GM18505 (cell line): ENCODE measurements at regions not wholly inside any gene's neighbourhood (a gene's known extent, or its start where the extent isn't known, plus 50 kb on each side); places are given as distances from the start of the nearest gene placed in this dataset.

Experiments
- ATAC-seq: cut with Tn5 transposase; IDR thresholded peaks from one replicate; pipeline ENCODE4 v1.9.1; 2021; ENCODE audit not compliant: unreplicated experiment
- POLR2A ChIP-seq: IDR thresholded peaks from 4 replicates; pipeline ENCODE4 v1.6.1; 2011; ENCODE audit warnings: borderline replicate concordance; ENCODE audit not compliant: insufficient read depth, insufficient read length; ENCODE audit errors: extremely low read depth

DNA sequence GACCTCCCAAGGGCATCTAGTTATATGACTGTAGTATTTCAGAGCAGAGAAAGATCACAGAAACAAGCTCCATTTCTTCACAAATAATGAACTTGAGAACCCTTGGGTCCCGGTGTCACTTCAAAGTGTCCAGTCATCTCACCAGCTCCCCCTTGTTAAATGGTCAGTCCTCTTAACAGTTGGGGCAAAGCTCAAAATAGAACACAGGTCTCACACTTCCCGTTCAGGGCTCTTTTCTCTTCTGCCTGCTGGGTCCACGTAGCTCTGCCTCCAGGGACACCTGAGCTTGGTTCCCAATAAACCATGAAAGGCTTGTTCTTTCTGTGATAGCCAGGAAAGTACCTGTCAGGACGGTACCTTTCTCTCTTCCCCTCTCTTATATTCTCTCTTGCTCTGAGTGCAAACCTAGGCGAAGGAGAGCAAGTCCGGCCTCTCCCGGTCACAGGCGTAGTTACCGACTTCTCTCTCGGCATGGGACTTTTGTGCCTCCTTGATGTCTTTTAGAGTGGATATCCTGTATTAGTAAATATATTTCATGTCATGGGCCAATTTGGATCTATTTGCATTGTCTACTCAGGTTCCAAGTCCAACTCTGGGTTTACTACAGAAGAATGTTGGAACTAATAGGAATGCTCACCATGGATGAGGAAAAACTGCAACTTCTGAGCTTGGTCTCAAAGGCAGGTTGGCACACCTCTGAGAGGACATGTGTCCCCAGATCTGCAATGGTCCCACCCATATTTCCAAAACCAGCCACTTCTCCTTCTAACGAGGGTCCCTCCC lies 118.8 kb upstream of the PARP11 start:
- TF ChIP-seq POLR2A: no peak
- ATAC-seq: no peak

- no peak for ATAC-seq
- no peak for TF ChIP-seq POLR2A
Measured at GRCh38 chr12:3990501-3991280, 117.5 kb upstream of the PARP11 start.

GRCh38 chr12:3989218-3989550 lies 116.0 kb upstream of the PARP11 start:
- no peak for TF ChIP-seq POLR2A
- ATAC-seq: no peak

DNA sequence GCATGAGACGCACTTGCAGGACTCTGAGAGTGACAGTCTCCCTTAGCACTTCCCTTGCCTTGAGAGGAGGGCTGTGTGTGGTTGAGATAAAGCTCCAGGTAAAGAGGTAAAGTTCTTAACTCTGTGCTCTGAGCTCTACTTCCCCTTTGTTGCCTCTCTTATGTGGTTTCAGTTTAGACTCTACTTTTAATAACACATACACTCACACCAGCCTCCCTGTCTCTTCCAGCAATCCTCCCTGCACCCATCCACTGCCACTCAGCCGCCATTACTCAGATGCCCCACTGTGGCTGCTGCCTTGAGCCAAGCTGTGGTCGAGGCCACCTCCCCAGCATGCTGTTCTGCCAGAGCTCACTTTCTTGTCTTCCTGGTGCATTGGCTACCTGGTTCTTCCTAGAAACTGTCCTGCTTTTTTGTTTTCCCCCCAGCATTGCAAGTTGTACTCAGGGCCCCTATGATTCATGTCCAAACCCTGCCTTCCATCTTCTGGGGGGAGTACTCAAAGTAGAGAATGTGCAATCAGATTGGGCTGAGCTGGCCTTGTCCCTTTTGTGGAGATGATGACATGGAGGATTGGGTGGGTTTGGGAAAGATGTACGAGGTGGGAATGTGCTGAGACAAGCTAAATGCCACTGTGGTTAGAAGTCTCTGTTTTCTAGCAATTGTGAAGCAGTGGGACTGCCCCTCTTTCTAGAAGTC lies 115.5 kb upstream of the PARP11 start:
- no peak for ATAC-seq

GRCh38 chr12:3987571-3987970 lies 114.4 kb upstream of the PARP11 start:
- no peak for TF ChIP-seq POLR2A
- no peak for ATAC-seq

More for the DNA sequence above, 115.5 kb upstream of the PARP11 start:
- TF ChIP-seq POLR2A: no peak

DNA sequence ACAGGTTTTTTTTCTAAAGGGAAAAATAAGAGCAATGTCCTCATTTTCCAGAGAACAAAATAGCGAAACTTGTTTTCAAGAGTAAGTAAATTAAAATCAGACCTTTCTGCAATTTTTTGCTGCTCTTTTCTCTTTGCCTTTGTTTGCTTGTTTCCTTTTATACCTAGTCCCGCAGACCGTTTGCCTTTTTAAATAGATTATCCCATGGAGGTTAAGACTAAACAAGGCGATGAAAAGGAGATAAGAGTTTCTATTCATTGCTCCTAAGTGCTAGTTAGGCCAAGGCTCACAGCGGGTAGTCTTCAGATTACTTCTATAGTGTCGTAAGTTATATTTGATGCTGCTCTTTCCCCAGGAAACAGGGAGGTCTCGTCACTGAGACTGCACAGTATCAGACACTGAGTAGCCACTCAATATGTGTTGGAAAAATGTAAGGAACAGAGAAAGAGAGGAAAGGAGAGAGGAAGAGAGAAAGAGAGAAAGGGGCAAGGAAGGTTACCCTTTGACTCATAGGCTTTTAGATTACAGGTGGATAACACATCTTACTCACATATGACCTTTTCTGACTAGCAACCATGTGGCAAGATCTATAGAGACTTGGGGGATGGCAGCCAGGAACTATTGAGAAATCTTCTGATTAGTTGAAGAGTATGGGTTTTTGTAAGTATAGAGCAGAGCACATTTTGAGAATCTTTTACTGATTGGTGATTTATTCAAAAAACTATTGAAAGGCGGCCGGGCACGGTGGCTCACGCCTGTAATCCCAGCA lies 107.5 kb upstream of the PARP11 start:
- ATAC-seq: no peak
- no peak for TF ChIP-seq POLR2A

GRCh38 chr12:3977621-3978020 lies 104.4 kb upstream of the PARP11 start:
- no peak for ATAC-seq
- TF ChIP-seq POLR2A: no peak

GRCh38 chr12:3976351-3976938 lies 103.2 kb upstream of the PARP11 start:
- TF ChIP-seq POLR2A: no peak
- no peak for ATAC-seq

DNA sequence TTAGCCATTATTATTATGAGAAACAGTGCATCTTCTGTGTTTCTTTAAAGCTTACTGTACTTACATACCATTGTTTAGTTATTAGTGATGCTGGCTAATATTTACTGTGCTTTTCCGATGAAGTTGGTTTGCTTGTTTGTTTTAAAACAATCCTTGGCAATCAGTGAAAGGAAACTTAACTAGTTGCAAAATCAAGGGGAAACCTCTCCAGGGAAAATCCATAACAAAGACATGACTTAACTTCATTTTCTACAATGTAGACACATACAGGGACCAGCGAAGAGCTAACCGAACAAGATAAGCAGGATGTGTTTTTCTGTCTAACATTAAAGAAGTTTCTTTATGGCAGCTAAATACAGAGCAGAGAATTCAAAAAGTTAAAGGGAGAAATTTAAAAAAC lies 102.5 kb upstream of the PARP11 start:
- no peak for ATAC-seq

GRCh38 chr12:3974883-3975282 lies 101.7 kb upstream of the PARP11 start:
- no peak for ATAC-seq
- TF ChIP-seq POLR2A: no peak

More for the DNA sequence above, 102.5 kb upstream of the PARP11 start:
- no peak for TF ChIP-seq POLR2A

DNA sequence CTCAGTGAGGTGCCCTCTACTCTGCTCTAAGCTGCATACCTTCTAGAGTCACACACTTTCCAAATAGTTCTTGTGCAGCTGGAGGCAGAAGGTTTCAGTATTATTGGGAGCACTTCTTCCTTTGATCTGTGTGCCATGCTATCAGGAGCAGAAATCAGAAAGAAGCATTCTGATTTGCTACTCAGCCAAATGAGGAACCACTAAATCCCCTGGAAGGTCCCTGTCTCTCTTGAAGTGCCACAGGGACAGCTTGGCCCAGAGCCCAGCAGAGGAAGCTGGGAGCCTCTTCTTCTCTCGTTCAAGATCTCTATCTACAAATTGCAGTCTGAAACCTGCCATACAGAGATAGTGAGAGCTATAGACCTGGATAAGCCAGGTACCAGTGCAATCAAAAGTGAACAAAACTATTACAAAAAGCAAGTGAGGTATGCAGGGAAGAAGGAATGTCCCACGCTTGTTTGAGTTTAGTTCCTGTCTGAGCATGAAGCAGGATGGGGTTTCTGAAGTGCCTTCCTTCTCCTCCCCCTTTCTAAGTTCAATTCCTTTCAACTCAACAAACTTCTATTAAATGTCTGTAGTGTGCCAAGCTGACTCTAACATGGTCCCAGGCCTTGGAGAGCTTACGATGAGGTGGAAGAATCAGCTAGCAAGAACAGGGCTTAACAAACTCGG lies 100.9 kb upstream of the PARP11 start:
- ATAC-seq: no peak
- no peak for TF ChIP-seq POLR2A

DNA sequence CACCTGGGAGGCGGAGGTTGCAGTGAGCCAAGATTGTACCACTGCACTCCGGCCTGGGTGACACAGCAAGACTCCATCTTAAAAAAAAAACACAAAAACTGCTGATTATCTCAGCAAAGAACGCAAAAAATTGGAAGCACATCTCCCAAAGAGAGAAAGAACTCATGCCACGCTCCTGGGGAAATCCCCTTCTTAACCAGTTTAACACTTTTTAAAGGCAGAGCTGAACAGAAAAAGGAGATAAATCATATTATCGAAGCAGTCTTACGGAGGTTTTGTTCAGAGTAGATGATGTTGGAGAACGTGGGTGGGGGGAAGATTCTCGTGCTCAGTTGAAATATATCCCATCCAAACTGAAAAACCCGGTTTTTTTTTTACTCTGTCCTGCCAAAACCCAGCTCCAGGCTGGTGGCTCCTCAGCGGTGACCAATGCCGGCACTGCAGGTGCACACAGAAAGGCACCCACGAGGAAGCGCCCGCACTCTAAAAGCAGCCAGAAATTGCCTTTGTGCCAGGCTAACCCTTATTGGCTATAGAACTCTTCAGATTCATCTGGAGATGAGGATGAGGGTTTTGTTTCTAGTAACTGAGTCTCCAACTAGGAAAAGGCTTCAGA lies 100.2 kb upstream of the PARP11 start:
- ATAC-seq: no peak
- TF ChIP-seq POLR2A: no peak

- no peak for ATAC-seq
- no peak for TF ChIP-seq POLR2A
Measured at GRCh38 chr12:3972576-3972975, 99.4 kb upstream of the PARP11 start.

DNA sequence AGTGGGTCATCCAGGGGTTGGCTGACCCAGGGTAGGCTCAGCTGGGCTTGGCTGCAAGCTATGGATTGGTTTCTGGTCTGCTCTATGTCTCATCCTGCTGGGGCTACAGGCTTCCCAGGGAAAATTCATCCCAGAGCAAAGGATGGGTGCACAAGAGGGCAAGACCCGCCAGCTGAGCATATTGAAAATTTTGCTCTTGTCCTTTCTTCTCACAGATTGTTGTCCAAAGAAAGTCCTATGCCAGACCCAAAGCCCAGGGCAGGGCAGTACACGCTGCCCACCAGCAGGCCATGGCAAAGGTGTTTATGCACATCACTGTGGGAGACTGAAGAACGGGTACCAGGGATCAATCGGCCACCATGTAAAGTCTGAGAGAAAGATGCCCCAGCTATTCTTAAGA lies 95.3 kb upstream of the PARP11 start:
- no peak for ATAC-seq
- no peak for TF ChIP-seq POLR2A
